Stomach (tissue), 8 donors: ENCODE measurements at regions not wholly inside any gene's neighbourhood (a gene's known extent, or its start where the extent isn't known, plus 50 kb on each side); places are given as distances from the start of the nearest gene placed in this dataset.

Experiments
- DNase-seq, 2 donors: peaks; one replicate each; pipeline versions ENCODE4 v3.0.0 to v3.0.0-alpha.2; 2013 to 2019
- H3K27ac ChIP-seq, 5 donors: fragments of 200-600 bp in 4 of 5; sonication (generic) in 4 of 5; one replicate each; pipeline ENCODE4 v1.5.1; 2013 to 2019; ENCODE audit warnings: mild to moderate bottlenecking in 1 of 5, moderate library complexity in 1 of 5
- H3K27me3 ChIP-seq, 3 donors: fragments of 200-600 bp; sonication (generic); one replicate each; pipeline ENCODE4 v1.5.1; 2017 to 2019; ENCODE audit warnings: mixed run types in 1 of 3
- H3K36me3 ChIP-seq, 4 donors: fragments of 200-600 bp; sonication (generic); 1 replicate in 3 of 4; 2 replicates in 1 of 4; pipeline ENCODE4 v1.5.1; 2016 to 2019
- H3K4me1 ChIP-seq, 4 donors: fragments of 200-600 bp; sonication (generic); one replicate each; pipeline ENCODE4 v1.5.1; 2016 to 2019
- H3K4me3 ChIP-seq, 4 donors: fragments of 200-600 bp; sonication (generic) in 3 of 4; one replicate each; pipeline ENCODE4 v1.5.1; 2016 to 2019; ENCODE audit warnings: mild to moderate bottlenecking in 1 of 4
- H3K9me3 ChIP-seq, 4 donors: fragments of 200-600 bp; sonication (generic); one replicate each; pipeline ENCODE4 v1.5.1; 2016 to 2019
- EP300 ChIP-seq: sonication (generic); formaldehyde crosslinking; IDR thresholded peaks from one replicate; pipeline ENCODE4 v1.6.1; 2017; ENCODE audit warnings: antibody characterized with exemption
- POLR2A ChIP-seq, 4 donors: fragments of 450-650 bp; IDR thresholded peaks; one replicate each; pipeline ENCODE4 v1.6.1; 2016; ENCODE audit warnings: antibody characterized with exemption in 4 of 4, control low read depth in 2 of 4, mild to moderate bottlenecking in 1 of 4, moderate library complexity in 1 of 4
- POLR2AphosphoS5 ChIP-seq, 3 donors: sonication (generic); formaldehyde crosslinking; IDR thresholded peaks; one replicate each; pipeline ENCODE4 v1.6.1; 2016; ENCODE audit warnings: antibody characterized with exemption in 3 of 3
- WGBS, 5 donors: extraction: QIAGEN DNeasy Blood & Tissue Kit in 3 of 5; methylation state at CpG; one replicate each; pipeline versions ENCODE4 v1.1.5 to v1.1.7; 2013 to 2018; 5-methylcytosine and 5-hydroxymethylcytosine counted together
- intact Hi-C: fragments of 100-400 bp; cut with DNase I; formaldehyde crosslinking; loops from one replicate; pipeline ENCODE4 v1.15.1; 2023; ENCODE audit warnings: low total_unique reads
- TF ChIP-seq, protein P1 (sequence below), 7 experiments: fragments of 450-650 bp in 4 of 7; fragments of 200-600 bp in 3 of 7; sonication (generic) in 3 of 7; IDR thresholded peaks; one replicate each; pipeline ENCODE4 v1.5.1; 2016 to 2019; ENCODE audit warnings: antibody characterized with exemption in 7 of 7, control low read depth in 2 of 7, mild to moderate bottlenecking in 1 of 7
- donor health status: healthy with polysubstance abuse.
- donor health status: Bipolar disorder and iron deficiency.
- donor health status: healthy.

DNA sequence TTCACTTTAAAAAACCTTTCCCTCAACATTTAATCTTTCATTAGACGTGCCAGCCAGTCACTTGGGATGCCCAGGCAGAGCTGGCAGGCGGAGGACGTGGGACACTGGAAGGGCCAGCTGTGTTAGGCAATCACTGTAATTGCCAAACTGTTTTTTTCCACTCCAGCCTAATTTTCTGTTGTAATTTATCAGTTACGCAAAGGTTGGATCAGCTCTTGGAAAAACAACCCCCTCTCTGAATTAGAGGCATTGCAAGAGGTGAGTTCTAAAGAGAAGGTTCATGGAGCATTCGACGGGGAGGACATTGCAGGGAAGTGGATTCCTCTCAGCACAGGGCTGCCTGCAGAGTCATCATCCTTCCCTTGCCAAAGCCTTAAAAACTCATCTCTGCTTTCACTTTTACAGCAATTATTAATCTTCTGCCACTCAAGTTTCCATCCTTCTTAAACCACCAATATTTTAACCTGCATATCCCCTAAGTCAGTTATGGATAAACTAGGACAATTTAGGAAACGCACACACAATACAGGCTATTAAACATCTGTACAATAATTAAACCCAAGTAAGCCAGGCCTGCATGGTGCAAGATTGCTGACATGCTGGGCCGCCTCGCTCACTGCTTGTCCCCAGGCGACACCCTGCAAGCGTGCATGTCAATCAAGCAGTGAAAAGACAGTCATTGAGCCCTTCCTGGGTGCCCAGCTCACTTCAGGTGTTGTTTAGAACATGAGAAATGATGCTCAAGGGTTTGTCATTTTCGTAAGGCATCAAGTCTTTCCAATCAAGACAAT lies 272.3 kb upstream of the RNF32 start:
- Histone ChIP-seq H3K27ac (no peak overlapping the region), H3K4me1 (no peaks in the 10 kb centered on the region), H3K4me3 (no peak overlapping the region), H3K36me3 (no peaks in the 10 kb centered on the region), H3K27me3 (no peaks in the 10 kb centered on the region), H3K9me3 (peaks cover 4 to 18% (median 10%) of the 10 kb centered on the region in 4 donors)
- TF ChIP-seq POLR2A (IDR thresholded peaks at IDR 0.05) = no peak
- TF ChIP-seq POLR2AphosphoS5 (IDR thresholded peaks at IDR 0.05) = no peak
- TF ChIP-seq, protein P1, sequence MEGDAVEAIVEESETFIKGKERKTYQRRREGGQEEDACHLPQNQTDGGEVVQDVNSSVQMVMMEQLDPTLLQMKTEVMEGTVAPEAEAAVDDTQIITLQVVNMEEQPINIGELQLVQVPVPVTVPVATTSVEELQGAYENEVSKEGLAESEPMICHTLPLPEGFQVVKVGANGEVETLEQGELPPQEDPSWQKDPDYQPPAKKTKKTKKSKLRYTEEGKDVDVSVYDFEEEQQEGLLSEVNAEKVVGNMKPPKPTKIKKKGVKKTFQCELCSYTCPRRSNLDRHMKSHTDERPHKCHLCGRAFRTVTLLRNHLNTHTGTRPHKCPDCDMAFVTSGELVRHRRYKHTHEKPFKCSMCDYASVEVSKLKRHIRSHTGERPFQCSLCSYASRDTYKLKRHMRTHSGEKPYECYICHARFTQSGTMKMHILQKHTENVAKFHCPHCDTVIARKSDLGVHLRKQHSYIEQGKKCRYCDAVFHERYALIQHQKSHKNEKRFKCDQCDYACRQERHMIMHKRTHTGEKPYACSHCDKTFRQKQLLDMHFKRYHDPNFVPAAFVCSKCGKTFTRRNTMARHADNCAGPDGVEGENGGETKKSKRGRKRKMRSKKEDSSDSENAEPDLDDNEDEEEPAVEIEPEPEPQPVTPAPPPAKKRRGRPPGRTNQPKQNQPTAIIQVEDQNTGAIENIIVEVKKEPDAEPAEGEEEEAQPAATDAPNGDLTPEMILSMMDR (IDR thresholded peaks at IDR 0.05) = no peak
- TF ChIP-seq EP300 = no peak
- DNase-seq = no peak
- 76 to 86% (median 78%) methylated on average over 12 of the region's 12 CpGs for WGBS, 5 donors
- intact Hi-C loops = no loop called here

DNA sequence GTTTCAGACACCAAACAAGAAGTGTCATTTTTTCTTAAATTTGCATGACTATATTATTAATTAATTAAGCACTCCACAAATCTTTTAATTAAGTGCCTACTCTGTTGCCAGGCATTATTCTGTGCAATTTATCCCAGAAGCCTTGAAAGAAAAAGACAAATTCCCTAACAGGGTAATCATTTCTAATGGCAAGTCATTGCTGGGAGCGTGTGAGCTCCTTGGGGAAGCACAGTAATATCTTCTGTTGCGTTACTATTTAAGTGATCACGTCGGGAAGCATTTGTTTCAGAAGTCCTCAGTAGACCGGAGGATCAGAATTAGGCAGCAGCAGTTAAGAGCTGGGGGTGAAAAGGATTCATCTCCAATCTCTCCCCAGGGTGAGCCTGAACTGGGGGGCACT lies 276.8 kb upstream of the RNF32 start:
- WGBS, 5 donors = 89 to 93% (median 92%) methylated on average over 5 of the region's 5 CpGs
- TF ChIP-seq POLR2A (IDR thresholded peaks at IDR 0.05) (no peak), POLR2AphosphoS5 (IDR thresholded peaks at IDR 0.05) (no peak), EP300 (no peak)
- TF ChIP-seq, protein P1 (IDR thresholded peaks at IDR 0.05) = no peak
- no peaks in the 10 kb centered on the region for H3K27me3 ChIP-seq
- no peak for DNase-seq
- no peak overlapping the region for H3K27ac ChIP-seq
- H3K36me3 ChIP-seq = no peaks in the 10 kb centered on the region
- H3K4me3 ChIP-seq = no peak overlapping the region
- intact Hi-C loops = no loop called here
- H3K9me3 ChIP-seq = no peaks in the 10 kb centered on the region
- H3K4me1 ChIP-seq = no peaks in the 10 kb centered on the region

DNA sequence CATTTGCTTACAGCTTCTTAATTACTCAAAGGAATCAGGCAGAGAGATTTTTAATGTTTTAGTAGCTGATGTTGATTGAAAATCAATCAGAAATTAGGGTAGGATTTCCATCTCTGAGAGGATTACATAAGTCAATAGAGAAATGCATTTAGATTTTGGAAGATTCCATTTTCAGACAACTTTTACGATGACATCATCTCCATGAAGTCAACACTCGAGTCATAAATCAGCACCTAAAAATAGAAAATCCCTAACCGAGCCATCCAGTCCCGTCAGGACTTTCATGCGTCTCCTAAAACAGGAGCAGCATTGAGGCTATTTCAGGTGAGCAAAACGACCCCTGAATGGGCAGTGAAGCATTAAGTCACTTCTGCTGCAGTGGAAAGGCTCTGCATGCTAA lies 279.7 kb upstream of the RNF32 start:
- TF ChIP-seq POLR2AphosphoS5 (IDR thresholded peaks at IDR 0.05) (no peak), POLR2A (IDR thresholded peaks at IDR 0.05) (no peak), EP300 (no peak)
- TF ChIP-seq, protein P1 (IDR thresholded peaks at IDR 0.05) = no peak
- H3K4me3 ChIP-seq = no peak overlapping the region
- no peaks in the 10 kb centered on the region for H3K9me3 ChIP-seq
- no peaks in the 10 kb centered on the region for H3K36me3 ChIP-seq
- 68 to 82% (median 72%) methylated on average over 6 of the region's 6 CpGs for WGBS, 5 donors
- H3K27ac ChIP-seq = no peak overlapping the region
- no peaks in the 10 kb centered on the region for H3K4me1 ChIP-seq
- no peak for DNase-seq
- no peaks in the 10 kb centered on the region for H3K27me3 ChIP-seq
- intact Hi-C loops = no loop called here

DNA sequence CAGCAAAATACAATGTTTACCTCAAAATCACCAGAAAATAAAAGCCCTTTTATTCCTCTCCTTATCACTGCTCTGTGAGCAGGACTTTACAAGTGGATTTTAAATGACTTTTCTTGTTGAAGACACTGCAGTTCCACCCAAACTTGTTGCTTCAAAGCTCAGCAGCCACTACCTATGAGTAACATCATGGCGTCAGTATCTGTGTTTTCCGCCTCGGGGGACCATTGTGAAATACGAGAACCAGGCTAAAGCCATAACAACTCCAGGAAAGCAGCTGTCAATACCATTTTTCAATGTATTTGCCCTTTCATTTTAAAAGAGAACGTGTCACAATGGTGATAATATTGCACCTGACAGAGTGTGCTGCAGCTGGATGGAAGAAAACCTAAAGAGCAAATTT lies 284.0 kb upstream of the RNF32 start:
- H3K9me3 ChIP-seq = no peaks in the 10 kb centered on the region
- WGBS, 5 donors = 74 to 82% (median 79%) methylated on average over 5 of the region's 5 CpGs
- H3K36me3 ChIP-seq = no peaks in the 10 kb centered on the region
- TF ChIP-seq EP300 = no peak
- TF ChIP-seq POLR2A (IDR thresholded peaks at IDR 0.05) = no peak
- TF ChIP-seq, protein P1 (IDR thresholded peaks at IDR 0.05) = no peak
- TF ChIP-seq POLR2AphosphoS5 (IDR thresholded peaks at IDR 0.05) = no peak
- no peak for DNase-seq
- intact Hi-C loops = no loop called here
- H3K4me3 ChIP-seq = no peak overlapping the region
- H3K27ac ChIP-seq = no peak overlapping the region
- no peaks in the 10 kb centered on the region for H3K27me3 ChIP-seq
- no peaks in the 10 kb centered on the region for H3K4me1 ChIP-seq
